Stimulated activated CD4-positive, alpha-beta T cell treated with anti-CD3 and anti-CD28 coated beads, Interleukin-12 subunit alpha, Interleukin-12 subunit beta, amount 100 ng/mL, for 4 hours (primary cell): ENCODE measurements at regions not wholly inside any gene's neighbourhood (a gene's known extent, or its start where the extent isn't known, plus 50 kb on each side); places are given as distances from the start of the nearest gene placed in this dataset.
"Not testable (repeated sequence)": the region's sequence is repeated elsewhere in the genome, so short reads cannot be mapped to it uniquely, and the experiment has no call there.

Experiments used
- DNase-seq: peaks from one replicate; pipeline ENCODE4 v3.0.0-alpha.2; 2020

GRCh38 chr12:46084666-46085631, 94.6 kb upstream of the SCAF11 start:
- no peak for DNase-seq

DNA sequence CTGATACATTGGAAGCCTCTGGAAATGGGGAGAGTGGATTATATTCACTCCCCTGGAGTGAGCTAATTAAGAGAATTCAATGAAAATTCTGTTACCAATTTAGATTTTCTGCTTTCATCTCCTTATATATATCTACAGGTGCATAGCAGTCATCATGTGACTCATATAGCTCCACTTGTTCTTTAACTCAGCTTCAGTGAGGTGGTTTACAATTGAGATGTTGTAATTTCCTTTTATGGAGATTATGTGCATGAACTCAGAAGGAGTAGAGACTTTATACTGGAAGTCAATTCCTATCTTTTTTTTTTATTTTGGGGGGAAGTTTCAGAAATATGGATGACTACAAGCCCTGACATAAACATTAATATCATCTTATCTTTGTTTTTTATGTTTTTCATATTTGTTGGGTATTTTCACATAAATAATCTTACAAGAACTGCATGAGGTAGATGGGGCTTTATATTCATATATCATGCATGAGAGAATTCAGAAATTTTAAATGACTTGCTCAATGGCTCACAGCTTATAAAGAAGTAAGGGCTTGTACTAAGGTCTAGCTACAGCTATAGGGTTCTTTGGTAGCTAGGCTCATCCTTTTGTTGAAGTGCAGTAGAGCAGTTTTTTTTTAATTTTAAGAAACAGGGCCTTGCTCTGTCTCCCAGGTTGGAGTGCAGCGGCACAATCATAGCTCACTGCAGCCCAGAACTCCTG, 92.3 kb upstream of the SCAF11 start:
- DNase-seq = no peak

- DNase-seq = no peak
These were observed 82.9 kb upstream of the SCAF11 start for GRCh38 chr12:46073321-46073720.

- DNase-seq = peak; percentile 49
These were observed 81.6 kb upstream of the SCAF11 start for GRCh38 chr12:46071769-46072624.

DNA sequence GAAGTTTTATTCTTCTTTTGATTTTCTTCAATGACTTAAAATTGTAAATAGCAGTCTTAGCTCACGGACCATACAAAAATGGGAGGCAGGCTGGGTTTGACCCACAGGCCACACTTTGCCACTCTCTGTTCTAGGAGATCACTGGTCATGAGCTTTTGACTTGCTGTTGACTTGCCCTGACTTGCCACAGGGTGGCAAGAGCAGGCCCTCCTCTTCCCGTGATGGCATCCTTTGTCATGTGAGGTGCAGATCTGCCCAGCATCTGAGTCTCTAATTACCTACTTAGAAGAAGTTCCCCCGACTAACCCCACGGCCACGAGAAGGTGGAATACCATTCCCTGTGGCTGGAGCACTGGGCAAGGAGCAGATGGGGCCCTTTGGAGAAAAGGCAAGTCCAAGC, 81.0 kb upstream of the SCAF11 start:
- no peak for DNase-seq

DNA sequence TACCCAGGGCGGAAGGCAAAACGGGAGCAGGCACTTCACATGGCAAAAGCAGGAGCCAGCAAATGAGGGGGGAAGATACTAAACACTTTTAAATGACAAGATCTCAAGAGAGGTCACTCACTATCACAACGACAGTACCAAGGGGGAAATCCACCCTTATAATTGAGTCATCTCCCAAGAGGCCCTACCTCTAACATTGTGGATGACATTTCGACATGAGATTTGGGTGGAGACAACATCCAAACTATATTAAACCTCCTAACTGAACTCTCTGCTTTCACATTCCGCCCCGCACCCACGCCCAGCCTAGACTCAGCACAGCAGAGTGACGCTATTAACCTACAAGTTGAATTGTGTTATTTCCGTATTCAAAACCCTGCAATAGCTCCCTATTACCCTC, 76.7 kb upstream of the SCAF11 start:
- DNase-seq = no peak

DNA sequence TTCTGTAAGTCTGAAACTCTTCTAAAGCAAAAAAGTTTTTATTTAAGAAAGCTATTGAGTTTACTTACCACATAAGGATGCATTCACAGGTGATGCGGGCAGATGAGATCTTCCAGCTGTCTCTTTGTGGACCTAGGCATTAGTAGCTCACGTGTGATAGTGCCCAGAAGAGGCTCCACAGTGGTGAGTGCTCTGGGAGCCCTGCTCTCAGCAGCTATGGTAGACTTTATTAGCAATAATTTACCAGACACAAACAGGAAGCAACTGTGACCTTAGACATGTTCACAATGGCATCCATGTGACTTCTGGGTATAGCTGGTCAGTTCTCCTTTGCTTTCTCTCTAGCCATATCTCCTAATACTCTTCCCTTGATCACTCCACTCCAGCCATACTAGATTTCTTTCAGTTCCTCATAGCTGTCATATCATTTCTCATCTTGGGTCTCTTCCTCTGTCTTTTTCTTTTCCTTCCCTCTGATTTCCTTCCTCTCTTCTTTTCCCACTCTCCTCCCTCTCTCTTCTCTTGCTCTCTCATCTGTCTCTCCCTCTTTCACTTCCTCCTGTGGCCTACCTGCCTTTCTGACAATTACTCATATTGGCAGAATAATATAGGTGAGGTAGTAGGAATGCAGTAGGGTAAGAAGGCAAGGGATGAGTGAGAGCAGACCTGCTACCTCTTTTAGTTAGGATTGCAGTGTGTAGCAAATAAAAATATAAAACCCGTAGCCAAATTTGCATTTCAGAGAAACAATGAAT, 75.2 kb upstream of the SCAF11 start:
- no peak for DNase-seq

GRCh38 chr12:46064548-46064947, 74.2 kb upstream of the SCAF11 start:
- no peak for DNase-seq

- DNase-seq = not testable (repeated sequence)
These were observed 68.3 kb upstream of the SCAF11 start for GRCh38 chr12:46058697-46059096.

DNA sequence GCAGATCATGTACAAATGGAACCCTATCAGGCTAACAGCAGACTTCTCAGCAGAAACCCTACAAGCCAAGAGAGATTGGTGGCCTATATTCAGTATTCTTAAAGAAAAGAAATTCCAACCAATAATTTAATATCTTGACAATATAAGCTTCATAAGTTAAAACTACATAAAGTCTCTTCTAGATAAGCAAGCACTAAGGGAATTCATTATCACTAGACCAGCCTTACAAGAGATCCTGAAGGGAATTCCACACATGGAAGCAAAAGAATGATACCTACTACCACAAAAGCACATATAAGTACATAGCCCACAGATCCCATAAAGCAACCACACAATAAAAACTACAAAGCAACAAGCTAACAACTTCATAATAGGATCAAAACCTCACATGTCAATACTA, 60.4 kb upstream of the SCAF11 start:
- no peak for DNase-seq

DNA sequence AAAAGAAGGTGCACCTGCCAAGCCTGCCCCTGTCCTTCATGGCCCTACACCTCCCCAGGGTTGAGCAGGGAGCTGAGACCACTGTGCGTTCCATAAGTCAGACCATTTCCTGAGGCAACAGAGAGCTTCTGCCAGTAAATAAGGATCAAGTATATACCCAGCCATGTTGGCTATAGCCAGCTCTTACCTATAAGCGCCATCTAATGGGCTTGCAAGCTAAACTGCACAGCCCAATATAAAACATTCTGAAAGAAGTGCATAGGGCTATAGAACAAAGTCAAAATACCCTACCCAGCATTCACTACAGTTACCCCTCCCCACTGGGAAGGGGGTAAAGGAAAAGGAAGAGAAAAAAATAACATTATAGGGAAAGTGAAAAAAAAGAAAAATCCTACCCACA, 59.3 kb upstream of the SCAF11 start:
- DNase-seq = no peak

DNA sequence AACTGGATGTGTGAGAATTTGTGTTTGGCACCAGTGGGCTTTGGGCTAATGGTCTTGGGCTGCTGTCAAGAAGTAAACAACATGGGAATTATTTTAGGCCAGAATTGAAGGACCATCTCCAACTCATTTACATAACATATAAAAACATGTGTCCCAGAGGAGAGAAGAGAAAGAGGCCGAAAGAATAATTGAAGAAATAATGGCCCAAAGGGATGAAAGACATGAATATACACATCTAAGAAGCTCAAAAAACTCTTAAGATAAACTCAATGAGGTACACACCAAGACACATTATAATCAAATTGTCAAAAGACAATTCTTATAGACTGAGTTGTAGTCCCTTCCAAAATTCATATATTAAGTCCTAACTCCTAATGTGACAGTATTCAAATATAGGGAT, 56.1 kb upstream of the SCAF11 start:
- DNase-seq = no peak

DNA sequence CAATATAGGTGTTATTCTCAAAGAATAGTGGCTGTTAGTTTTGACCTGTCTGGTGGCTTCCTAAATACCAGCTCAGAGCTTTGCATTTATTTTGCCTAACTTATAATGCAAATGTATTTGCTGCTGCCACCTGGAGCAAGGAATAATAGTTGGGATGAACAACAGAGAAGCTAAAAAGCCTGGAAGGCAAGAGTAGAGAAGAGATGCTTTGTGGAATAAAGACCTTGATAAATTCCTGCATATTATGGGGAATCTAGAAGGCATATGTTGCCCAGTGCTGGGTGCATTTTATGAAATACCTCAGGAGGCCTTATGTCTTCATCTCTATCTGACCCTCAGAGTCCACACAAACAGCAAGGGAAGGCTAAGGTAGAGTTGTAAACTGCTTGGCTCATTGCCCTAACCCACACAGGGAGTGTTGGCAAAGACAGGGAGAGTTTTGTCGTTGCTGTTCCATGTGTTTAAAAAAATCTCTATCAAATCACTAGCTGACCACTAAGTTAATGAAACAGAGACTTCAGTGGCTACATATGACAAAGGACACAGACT, 53.7 kb upstream of the SCAF11 start:
- DNase-seq = no peak
